Trophoblast cell (in vitro differentiated cells and primary cell): ENCODE measurements at regions not wholly inside any gene's neighbourhood (a gene's known extent, or its start where the extent isn't known, plus 50 kb on each side); places are given as distances from the start of the nearest gene placed in this dataset.
"Not testable (repeated sequence)": the region's sequence is repeated elsewhere in the genome, so short reads cannot be mapped to it uniquely, and the experiment has no call there.

Experiments
- DNase-seq, 2 donors: peaks; one replicate each; pipeline ENCODE4 v3.0.0-alpha.2; 2016
- H2AFZ ChIP-seq: 2 replicates; pipeline ENCODE4 v1.6.1; 2013; ENCODE audit warnings: low read length, moderate library complexity, mild to moderate bottlenecking; ENCODE audit not compliant: insufficient read depth, poor library complexity
- H2AK5ac ChIP-seq: 2 replicates; pipeline ENCODE4 v1.6.1; 2013; ENCODE audit warnings: mild to moderate bottlenecking, low read length
- H2BK120ac ChIP-seq: 2 replicates; pipeline ENCODE4 v1.6.1; 2013; ENCODE audit warnings: low read length, mild to moderate bottlenecking, moderate library complexity; ENCODE audit not compliant: insufficient read depth, poor library complexity
- H2BK12ac ChIP-seq: 2 replicates; pipeline ENCODE4 v1.6.1; 2013; ENCODE audit warnings: mild to moderate bottlenecking, low read length, moderate library complexity
- H2BK5ac ChIP-seq: 2 replicates; pipeline ENCODE4 v1.6.1; 2013; ENCODE audit warnings: low read length, low read depth, moderate library complexity, mild to moderate bottlenecking; ENCODE audit not compliant: poor library complexity
- H3K14ac ChIP-seq: 2 replicates; pipeline ENCODE4 v1.6.1; 2013; ENCODE audit warnings: mild to moderate bottlenecking, low read length
- H3K18ac ChIP-seq: 2 replicates; pipeline ENCODE4 v1.6.1; 2013; ENCODE audit warnings: mild to moderate bottlenecking, low read length
- H3K23ac ChIP-seq: 2 replicates; pipeline ENCODE4 v1.6.1; 2013; ENCODE audit warnings: low read length
- H3K27ac ChIP-seq: 2 replicates; pipeline ENCODE4 v1.5.1; 2013; ENCODE audit warnings: low read depth, mild to moderate bottlenecking, inconsistent platforms, low read length, moderate library complexity
- H3K27me3 ChIP-seq: 2 replicates; pipeline ENCODE4 v1.6.1; 2013; ENCODE audit warnings: inconsistent platforms, mild to moderate bottlenecking, low read length, moderate library complexity; ENCODE audit not compliant: insufficient read depth
- H3K36me3 ChIP-seq, 2 experiments: 1 replicate in 1 of 2; 2 replicates in 1 of 2; pipeline ENCODE4 v1.6.1; 2013; ENCODE audit warnings: low read length in 2 of 2, mild to moderate bottlenecking in 2 of 2, moderate library complexity in 1 of 2; ENCODE audit not compliant: insufficient read depth in 2 of 2, control insufficient read depth in 1 of 2
- H3K4ac ChIP-seq: 2 replicates; pipeline ENCODE4 v1.6.1; 2013; ENCODE audit warnings: low read depth, mild to moderate bottlenecking, low read length, moderate library complexity
- H3K4me1 ChIP-seq, 2 experiments: 1 replicate in 1 of 2; 2 replicates in 1 of 2; pipeline ENCODE4 v1.6.1; 2013; ENCODE audit warnings: low read length in 2 of 2, mild to moderate bottlenecking in 2 of 2, moderate library complexity in 1 of 2; ENCODE audit not compliant: insufficient read depth in 2 of 2, control insufficient read depth in 1 of 2
- H3K4me2 ChIP-seq: 2 replicates; pipeline ENCODE4 v1.6.1; 2013; ENCODE audit warnings: inconsistent platforms, mild to moderate bottlenecking, low read length, moderate library complexity
- H3K4me3 ChIP-seq: 2 replicates; pipeline ENCODE4 v1.5.1; 2013; ENCODE audit warnings: mild to moderate bottlenecking, low read depth, low read length, inconsistent platforms
- H3K79me1 ChIP-seq: one replicate; pipeline ENCODE4 v1.6.1; 2013; ENCODE audit warnings: low read length
- H3K79me2 ChIP-seq: 2 replicates; pipeline ENCODE4 v1.6.1; 2013; ENCODE audit warnings: low read length, mild to moderate bottlenecking; ENCODE audit not compliant: control insufficient read depth, insufficient read depth, poor library complexity
- H3K9ac ChIP-seq: 2 replicates; pipeline ENCODE4 v1.6.1; 2013; ENCODE audit warnings: mild to moderate bottlenecking, low read length
- H3K9me3 ChIP-seq: 2 replicates; pipeline ENCODE4 v1.6.1; 2013; ENCODE audit warnings: low read depth, mild to moderate bottlenecking, control low read depth, inconsistent platforms, low read length; ENCODE audit not compliant: insufficient read depth
- H4K12ac ChIP-seq: 2 replicates; pipeline ENCODE4 v1.6.1; 2013; ENCODE audit warnings: low read depth, mild to moderate bottlenecking, low read length, moderate library complexity
- H4K8ac ChIP-seq: 2 replicates; pipeline ENCODE4 v1.6.1; 2013; ENCODE audit warnings: low read depth, mild to moderate bottlenecking, low read length, moderate library complexity
- H4K91ac ChIP-seq: one replicate; pipeline ENCODE4 v1.6.1; 2013; ENCODE audit warnings: low read depth, mild to moderate bottlenecking, low read length, moderate library complexity
- WGBS: extraction: QIAGEN DNeasy Blood & Tissue Kit; methylation state at CpG from one replicate; pipeline ENCODE4 v1.1.7; 2013; ENCODE audit warnings: missing lambda C conversion rate; ENCODE audit not compliant: insufficient read length, insufficient coverage; ENCODE audit errors: extremely low coverage; 5-methylcytosine and 5-hydroxymethylcytosine counted together

- H3K23ac ChIP-seq, H3K79me2 ChIP-seq, H3K27me3 ChIP-seq, H3K27ac ChIP-seq, H2BK12ac ChIP-seq, H3K14ac ChIP-seq, H3K9me3 ChIP-seq, H4K12ac ChIP-seq, H2AK5ac ChIP-seq, H3K36me3 ChIP-seq, H3K4me3 ChIP-seq, H3K4ac ChIP-seq, H3K4me2 ChIP-seq, DNase-seq, H3K18ac ChIP-seq, H2AFZ ChIP-seq, H2BK120ac ChIP-seq, H4K8ac ChIP-seq, H2BK5ac ChIP-seq, H3K9ac ChIP-seq, H4K91ac ChIP-seq: not testable (repeated sequence)
- Histone ChIP-seq H3K4me1 (peaks cover 13 to 18% of the 10 kb centered on the region in 2 experiments), H3K79me1 (peaks cover 14% of the 10 kb centered on the region)
- WGBS: no CpG with 5 or more reads among the region's 22 CpGs
These were observed 154.4 kb downstream of the C16orf95 start for GRCh38 chr16:87162799-87163198.

GRCh38 chr16:87163637-87164036 is 153.6 kb downstream of the C16orf95 start:
- Histone ChIP-seq H3K23ac (no peak overlapping the region), H2BK12ac (peak overlapping the region; percentile 69), H3K4me2 (no peak overlapping the region), H4K91ac (peak overlapping the region; percentile 35), H3K4me1 (peaks cover 13 to 18% of the 10 kb centered on the region in 2 experiments), H3K14ac (no peak overlapping the region), H3K79me2 (no peaks in the 10 kb centered on the region), H4K12ac (no peak overlapping the region), H3K9ac (no peak overlapping the region), H3K27me3 (no peaks in the 10 kb centered on the region), H2AK5ac (no peak overlapping the region), H2BK120ac (no peak overlapping the region), H3K36me3 (no peaks in the 10 kb centered on the region), H4K8ac (no peak overlapping the region), H3K4ac (no peak overlapping the region), H2AFZ (no peak overlapping the region), H3K4me3 (no peak overlapping the region), H3K79me1 (peaks cover 14% of the 10 kb centered on the region), H3K27ac (no peak overlapping the region), H2BK5ac (no peak overlapping the region), H3K18ac (no peak overlapping the region), H3K9me3 (no peaks in the 10 kb centered on the region)
- no peak for DNase-seq
- no CpG with 5 or more reads among the region's 2 CpGs for WGBS

- no peak for DNase-seq
- Histone ChIP-seq H2AK5ac (no peak overlapping the region), H3K79me1 (peaks cover 11% of the 10 kb centered on the region), H3K9ac (no peak overlapping the region), H3K36me3 (no peaks in the 10 kb centered on the region), H3K4me3 (no peak overlapping the region), H3K9me3 (peaks cover 2% of the 10 kb centered on the region), H3K27ac (no peak overlapping the region), H3K4me1 (peaks cover 11 to 16% of the 10 kb centered on the region in 2 experiments), H3K14ac (no peak overlapping the region), H4K8ac (no peak overlapping the region), H2AFZ (no peak overlapping the region), H3K23ac (no peak overlapping the region), H2BK120ac (no peak overlapping the region), H3K4me2 (no peak overlapping the region), H4K91ac (no peak overlapping the region), H3K18ac (no peak overlapping the region), H3K4ac (no peak overlapping the region), H4K12ac (no peak overlapping the region), H3K27me3 (no peaks in the 10 kb centered on the region), H3K79me2 (no peaks in the 10 kb centered on the region), H2BK5ac (no peak overlapping the region), H2BK12ac (no peak overlapping the region)
- no CpG with 5 or more reads among the region's 4 CpGs for WGBS
These were observed 152.0 kb downstream of the C16orf95 start for GRCh38 chr16:87165151-87165550.

GRCh38 chr16:87165885-87166284 is 151.3 kb downstream of the C16orf95 start:
- Histone ChIP-seq H4K8ac (no peak overlapping the region), H3K4me3 (no peak overlapping the region), H3K79me2 (no peaks in the 10 kb centered on the region), H2AK5ac (no peak overlapping the region), H4K91ac (no peak overlapping the region), H4K12ac (no peak overlapping the region), H3K36me3 (no peaks in the 10 kb centered on the region), H3K23ac (no peak overlapping the region), H3K4me1 (peaks cover 7 to 8% of the 10 kb centered on the region in 2 experiments), H2BK12ac (no peak overlapping the region), H2BK5ac (no peak overlapping the region), H3K4ac (no peak overlapping the region), H2BK120ac (no peak overlapping the region), H3K79me1 (peaks cover 4% of the 10 kb centered on the region), H3K9ac (no peak overlapping the region), H3K18ac (no peak overlapping the region), H3K14ac (no peak overlapping the region), H3K27ac (no peak overlapping the region), H3K27me3 (no peaks in the 10 kb centered on the region), H3K9me3 (peaks cover 2% of the 10 kb centered on the region), H2AFZ (no peak overlapping the region), H3K4me2 (no peak overlapping the region)
- WGBS: no CpG with 5 or more reads among the region's 9 CpGs
- no peak for DNase-seq
